ENCODE measurements at regions not wholly inside any gene's neighbourhood (a gene's known extent, or its start where the extent isn't known, plus 50 kb on each side); places are given as distances from the start of the nearest gene placed in this dataset.

- TF ChIP-seq IRF3 (IDR thresholded peaks at IDR 0.05) (no peak), ETV6 (conservative IDR thresholded peaks at IDR 0.05 in 1 of 2, IDR thresholded peaks at IDR 0.05 in 1 of 2; ENCODE audit: borderline replicate concordance in 1 of 2, low read depth in 1 of 2) (no peak), HDGF (IDR thresholded peaks at IDR 0.05) (no peak)
These were observed 206.3 kb upstream of the LCORL start (continued) for GRCh38 chr4:18227880-18228279.

GRCh38 chr4:18214411-18215055 lies 193.0 kb upstream of the LCORL start:
- in situ Hi-C loops (cut with MboI), result no loop called here
- CTCF ChIA-PET, result no interaction called here
- intact Hi-C loops (cut with micrococcal nuclease; ENCODE audit: unreplicated experiment), result no loop called here

More at GRCh38 chr4:18214411-18215055, 193.0 kb upstream of the LCORL start:
- H4K20me1 ChIP-seq (ENCODE audit: control insufficient read depth, insufficient read depth), result no peaks in the 10 kb centered on the region
- ChIA-PET RAD21 (ENCODE audit: unreplicated experiment) (no interaction called here), POLR2A (no interaction called here), SMC1A (ENCODE audit: uncharacterized antibody, unreplicated experiment) (no interaction called here)
- no peaks in the 10 kb centered on the region for H3K36me3 ChIP-seq (ENCODE audit: control insufficient read depth in 2 of 2, insufficient read depth in 2 of 2, low read length in 1 of 2)
- peak overlapping the region; percentile 48 for H3K4me2 ChIP-seq (ENCODE audit: control insufficient read depth, insufficient read depth)
- no TSS peak for BruUV-seq (replicated peaks)
- TF ChIP-seq TARDBP (IDR thresholded peaks at IDR 0.05; ENCODE audit: borderline replicate concordance) (no peak), ZNF274 (IDR thresholded peaks at IDR 0.05; ENCODE audit: insufficient read depth, insufficient read length) (no peak), MLLT1 (IDR thresholded peaks at IDR 0.05) (no peak), ZNF24 (IDR thresholded peaks at IDR 0.05) (no peak), NFXL1 (IDR thresholded peaks at IDR 0.05; ENCODE audit: borderline replicate concordance) (no peak), CTCF (IDR thresholded peaks at IDR 0.05 in 2 of 3, conservative IDR thresholded peaks at IDR 0.05 in 1 of 3; ENCODE audit: control insufficient read depth in 2 of 3, extremely low read depth in 1 of 3, insufficient read depth in 1 of 3, low read depth in 3 of 3, low read length in 3 of 3) (no peak), TBL1XR1 (IDR thresholded peaks at IDR 0.05; ENCODE audit: low read depth, low read length) (no peak)
- H3K27me3 ChIP-seq (replicated peaks in 1 of 2; ENCODE audit: control insufficient read depth in 2 of 2, insufficient read depth in 2 of 2, low read length in 1 of 2), result no peaks in the 10 kb centered on the region
- H3K79me2 ChIP-seq (ENCODE audit: control insufficient read depth, insufficient read depth, low read length), result no peaks in the 10 kb centered on the region
- no peak overlapping the region for H3K27ac ChIP-seq (ENCODE audit: control insufficient read depth, insufficient read depth)
- DNase-seq (ENCODE audit: low read depth, low spot score), result no peak
- WGBS (ENCODE audit: insufficient coverage, insufficient replicate concordance, low lambda C conversion rate, missing lambda C conversion rate), result 23% methylated on average over 5 of the region's 5 CpGs
- H3K4me1 ChIP-seq (ENCODE audit: control insufficient read depth, insufficient read depth, low read length), result peaks cover 21% of the 10 kb centered on the region
- peak; percentile 85 for ATAC-seq
- H3K9me3 ChIP-seq (replicated peaks; ENCODE audit: control insufficient read depth, insufficient read depth, low read length), result no peaks in the 10 kb centered on the region; the same call in 1 of the 3 replicates
- H3K9ac ChIP-seq (ENCODE audit: control insufficient read depth, insufficient read depth, low read length), result no peak overlapping the region
- peak overlapping the region; percentile 12; the same call in 1 of the 2 replicates for H2AFZ ChIP-seq (ENCODE audit: control insufficient read depth, low read depth, low read length)
- H3K4me3 ChIP-seq, result peak overlapping the region; percentile 10; the same call in 1 of the 2 replicates
- no peak for FAIRE-seq

All from GM12878 (cell line).